ENCODE measurements at regions not wholly inside any gene's neighbourhood (a gene's known extent, or its start where the extent isn't known, plus 50 kb on each side); places are given as distances from the start of the nearest gene placed in this dataset.

DNA sequence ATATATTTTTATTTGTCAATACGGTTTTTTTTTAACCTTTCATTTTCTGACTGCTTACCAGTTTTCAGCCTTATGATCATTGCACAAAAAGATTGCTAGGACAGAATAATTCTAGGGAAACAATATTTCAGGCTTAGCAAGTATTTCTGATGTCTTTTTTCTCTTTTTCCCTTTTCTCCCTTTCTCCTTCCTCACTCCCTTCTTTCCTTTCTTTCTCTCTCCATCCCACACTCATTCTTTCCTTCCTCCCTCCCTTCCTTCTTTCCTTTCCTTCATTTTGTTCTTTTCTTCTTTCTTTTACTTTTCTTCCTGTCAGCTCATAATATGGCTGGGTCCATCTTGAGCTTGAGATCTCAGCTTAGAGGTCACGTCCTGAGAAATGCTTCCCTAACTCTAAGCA is 601.4 kb upstream of the NOVA1 start:
- Histone ChIP-seq H3K4me1 (ENCODE audit: insufficient read depth, low read length, poor library complexity, severe bottlenecking) (no peaks in the 10 kb centered on the region), H3K36me3 (ENCODE audit: insufficient read depth, low read length, poor library complexity, severe bottlenecking) (no peaks in the 10 kb centered on the region), H3K4me3 (ENCODE audit: low read depth, low read length, poor library complexity, severe bottlenecking) (no peak overlapping the region), H3K9me3 (ENCODE audit: low read depth, low read length, poor library complexity, severe bottlenecking) (no peaks in the 10 kb centered on the region), H3K27ac (ENCODE audit: low read depth, low read length, poor library complexity, severe bottlenecking) (no peak overlapping the region), H3K27me3 (replicated peaks; ENCODE audit: insufficient read depth, low read depth, low read length, poor library complexity) (no peaks in the 10 kb centered on the region)
- BruUV-seq (replicated peaks): no TSS peak
- ChIA-PET POLR2A (ENCODE audit: low non-redundant PET) (no interaction called here), CTCF (no interaction called here)
- intact Hi-C loops (cut with micrococcal nuclease; ENCODE audit: unreplicated experiment): no loop called here
- no peak for DNase-seq (ENCODE audit: low spot score)
- TF ChIP-seq, protein P1, sequence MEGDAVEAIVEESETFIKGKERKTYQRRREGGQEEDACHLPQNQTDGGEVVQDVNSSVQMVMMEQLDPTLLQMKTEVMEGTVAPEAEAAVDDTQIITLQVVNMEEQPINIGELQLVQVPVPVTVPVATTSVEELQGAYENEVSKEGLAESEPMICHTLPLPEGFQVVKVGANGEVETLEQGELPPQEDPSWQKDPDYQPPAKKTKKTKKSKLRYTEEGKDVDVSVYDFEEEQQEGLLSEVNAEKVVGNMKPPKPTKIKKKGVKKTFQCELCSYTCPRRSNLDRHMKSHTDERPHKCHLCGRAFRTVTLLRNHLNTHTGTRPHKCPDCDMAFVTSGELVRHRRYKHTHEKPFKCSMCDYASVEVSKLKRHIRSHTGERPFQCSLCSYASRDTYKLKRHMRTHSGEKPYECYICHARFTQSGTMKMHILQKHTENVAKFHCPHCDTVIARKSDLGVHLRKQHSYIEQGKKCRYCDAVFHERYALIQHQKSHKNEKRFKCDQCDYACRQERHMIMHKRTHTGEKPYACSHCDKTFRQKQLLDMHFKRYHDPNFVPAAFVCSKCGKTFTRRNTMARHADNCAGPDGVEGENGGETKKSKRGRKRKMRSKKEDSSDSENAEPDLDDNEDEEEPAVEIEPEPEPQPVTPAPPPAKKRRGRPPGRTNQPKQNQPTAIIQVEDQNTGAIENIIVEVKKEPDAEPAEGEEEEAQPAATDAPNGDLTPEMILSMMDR (conservative IDR thresholded peaks at IDR 0.05; ENCODE audit: low read depth, low read length): no peak
- no peak for TF ChIP-seq EZH2 (IDR thresholded peaks at IDR 0.05; ENCODE audit: borderline replicate concordance, low read depth, low read length, poor library complexity, severe bottlenecking)

DNA sequence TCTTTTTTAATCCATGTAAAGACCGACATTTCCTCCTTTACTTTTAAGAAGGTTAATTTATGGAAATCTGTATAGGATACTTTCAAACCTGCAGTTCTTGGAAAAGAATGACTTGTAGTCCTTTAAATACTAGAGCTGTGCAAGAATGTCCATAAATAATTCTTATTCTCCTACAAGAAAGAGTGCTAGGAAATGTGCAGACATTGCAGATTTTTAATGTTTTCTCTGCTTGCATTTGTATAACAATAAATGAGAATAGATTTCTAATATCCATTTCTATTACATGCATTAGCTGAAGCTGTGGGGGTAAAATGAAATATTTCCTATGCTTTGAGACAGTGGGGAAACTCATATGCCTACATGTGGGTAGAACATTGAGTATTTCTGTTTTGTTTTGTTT is 607.2 kb upstream of the NOVA1 start:
- no peak overlapping the region for H3K27ac ChIP-seq (ENCODE audit: low read depth, low read length, poor library complexity, severe bottlenecking)
- TF ChIP-seq EZH2 (IDR thresholded peaks at IDR 0.05; ENCODE audit: borderline replicate concordance, low read depth, low read length, poor library complexity, severe bottlenecking): no peak
- TF ChIP-seq, protein P1 (conservative IDR thresholded peaks at IDR 0.05; ENCODE audit: low read depth, low read length): no peak
- BruUV-seq (replicated peaks): no TSS peak
- DNase-seq (ENCODE audit: low spot score): no peak
- ChIA-PET POLR2A (ENCODE audit: low non-redundant PET) (no interaction called here), CTCF (no interaction called here)
- no peaks in the 10 kb centered on the region for H3K27me3 ChIP-seq (replicated peaks; ENCODE audit: insufficient read depth, low read depth, low read length, poor library complexity)
- intact Hi-C loops (cut with micrococcal nuclease; ENCODE audit: unreplicated experiment): no loop called here
- no peaks in the 10 kb centered on the region for H3K4me1 ChIP-seq (ENCODE audit: insufficient read depth, low read length, poor library complexity, severe bottlenecking)
- H3K9me3 ChIP-seq (ENCODE audit: low read depth, low read length, poor library complexity, severe bottlenecking): no peaks in the 10 kb centered on the region
- no peak overlapping the region for H3K4me3 ChIP-seq (ENCODE audit: low read depth, low read length, poor library complexity, severe bottlenecking)
- no peaks in the 10 kb centered on the region for H3K36me3 ChIP-seq (ENCODE audit: insufficient read depth, low read length, poor library complexity, severe bottlenecking)

DNA sequence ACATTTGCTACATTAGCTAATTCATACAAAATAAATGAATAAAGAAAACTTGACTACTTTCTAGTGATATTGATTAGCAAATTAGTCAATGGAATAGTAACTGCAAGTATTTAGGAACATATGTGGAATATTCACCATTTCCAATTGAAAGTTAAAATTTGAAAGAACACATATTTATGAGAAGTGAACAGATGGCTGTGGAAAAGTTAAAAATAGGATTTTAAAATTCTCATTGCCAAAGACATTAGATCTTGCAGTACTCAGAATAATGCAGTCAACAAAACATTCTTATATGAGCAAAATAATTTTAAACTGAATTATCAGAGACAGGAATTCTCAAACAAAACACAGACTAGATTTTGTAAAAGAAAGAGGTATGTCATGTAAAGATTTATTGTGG is 613.9 kb upstream of the NOVA1 start:
- H3K27ac ChIP-seq (ENCODE audit: low read depth, low read length, poor library complexity, severe bottlenecking): no peak overlapping the region
- DNase-seq (ENCODE audit: low spot score): no peak
- POLR2A ChIA-PET (ENCODE audit: low non-redundant PET): no interaction called here
- CTCF ChIA-PET: no interaction called here
- TF ChIP-seq EZH2 (IDR thresholded peaks at IDR 0.05; ENCODE audit: borderline replicate concordance, low read depth, low read length, poor library complexity, severe bottlenecking): no peak
- TF ChIP-seq, protein P1 (conservative IDR thresholded peaks at IDR 0.05; ENCODE audit: low read depth, low read length): no peak
- H3K36me3 ChIP-seq (ENCODE audit: insufficient read depth, low read length, poor library complexity, severe bottlenecking): no peaks in the 10 kb centered on the region
- H3K4me3 ChIP-seq (ENCODE audit: low read depth, low read length, poor library complexity, severe bottlenecking): no peak overlapping the region
- no peaks in the 10 kb centered on the region for H3K4me1 ChIP-seq (ENCODE audit: insufficient read depth, low read length, poor library complexity, severe bottlenecking)
- no TSS peak for BruUV-seq (replicated peaks)
- intact Hi-C loops (cut with micrococcal nuclease; ENCODE audit: unreplicated experiment): no loop called here
- H3K9me3 ChIP-seq (ENCODE audit: low read depth, low read length, poor library complexity, severe bottlenecking): peaks cover 2% of the 10 kb centered on the region
- no peaks in the 10 kb centered on the region for H3K27me3 ChIP-seq (replicated peaks; ENCODE audit: insufficient read depth, low read depth, low read length, poor library complexity)

Data from A673 (cell line).